Stimulated activated CD8-positive, alpha-beta memory T cell treated with anti-CD3 and anti-CD28 coated beads, Interleukin-7, amount 100 ng/mL, for 48 hours (primary cell): ENCODE measurements at regions not wholly inside any gene's neighbourhood (a gene's known extent, or its start where the extent isn't known, plus 50 kb on each side); places are given as distances from the start of the nearest gene placed in this dataset.

Experiments
- DNase-seq, 2 donors: peaks; one replicate each; pipeline ENCODE4 v3.0.0-alpha.2; 2020; ENCODE audit warnings: low read depth in 1 of 2; ENCODE audit errors: extremely low read depth in 1 of 2

GRCh38 chr20:11728937-11729336 lies 188.8 kb upstream of the BTBD3 start:
- DNase-seq, result no peak

DNA sequence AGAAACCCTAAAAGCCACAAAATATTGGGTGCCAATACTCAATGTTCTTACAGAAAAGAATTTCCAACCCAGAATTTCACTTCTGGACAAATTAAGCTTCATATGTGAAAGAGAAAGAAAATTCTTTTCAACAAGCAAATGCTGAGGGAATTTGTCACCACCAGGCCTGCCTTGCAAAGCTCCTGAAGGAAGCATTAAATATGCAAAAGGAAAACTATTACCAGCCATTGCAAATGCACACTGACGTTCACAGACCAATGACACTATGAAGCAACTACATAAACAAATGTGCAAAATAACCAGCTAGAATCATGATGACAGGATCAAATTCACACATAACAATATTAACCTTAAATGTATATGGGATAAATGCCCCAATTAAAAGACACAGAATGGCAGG lies 187.9 kb upstream of the BTBD3 start:
- no peak for DNase-seq

- no peak for DNase-seq
Observed at GRCh38 chr20:11734431-11734830, 183.3 kb upstream of the BTBD3 start.

DNA sequence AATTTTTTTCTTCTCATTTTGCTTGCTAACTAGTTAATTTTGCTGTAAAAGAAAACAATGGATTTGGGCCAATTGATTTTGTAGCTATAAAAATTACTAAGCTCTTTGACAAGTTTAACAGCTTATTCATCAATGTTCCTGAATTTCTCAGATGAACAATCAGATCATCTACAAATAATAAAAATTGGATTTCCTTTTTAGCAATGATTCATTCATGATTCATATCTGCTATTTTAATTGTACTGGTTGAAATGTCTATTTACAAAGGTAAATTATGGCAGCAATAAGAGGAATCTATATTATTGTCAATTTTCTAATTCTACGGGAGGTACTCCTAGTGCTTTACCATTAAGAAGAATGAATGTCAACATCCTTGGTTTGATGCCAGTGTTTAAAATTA lies 178.8 kb upstream of the BTBD3 start:
- DNase-seq, result no peak

GRCh38 chr20:11740975-11741374 lies 176.7 kb upstream of the BTBD3 start:
- DNase-seq, result no peak

GRCh38 chr20:11745145-11745544 lies 172.5 kb upstream of the BTBD3 start:
- DNase-seq, result no peak

- no peak for DNase-seq
Observed at GRCh38 chr20:11748436-11748835, 169.3 kb upstream of the BTBD3 start.

GRCh38 chr20:11752336-11752735 lies 165.4 kb upstream of the BTBD3 start:
- no peak for DNase-seq

- DNase-seq, result no peak
Observed at GRCh38 chr20:11753155-11753554, 164.5 kb upstream of the BTBD3 start.

DNA sequence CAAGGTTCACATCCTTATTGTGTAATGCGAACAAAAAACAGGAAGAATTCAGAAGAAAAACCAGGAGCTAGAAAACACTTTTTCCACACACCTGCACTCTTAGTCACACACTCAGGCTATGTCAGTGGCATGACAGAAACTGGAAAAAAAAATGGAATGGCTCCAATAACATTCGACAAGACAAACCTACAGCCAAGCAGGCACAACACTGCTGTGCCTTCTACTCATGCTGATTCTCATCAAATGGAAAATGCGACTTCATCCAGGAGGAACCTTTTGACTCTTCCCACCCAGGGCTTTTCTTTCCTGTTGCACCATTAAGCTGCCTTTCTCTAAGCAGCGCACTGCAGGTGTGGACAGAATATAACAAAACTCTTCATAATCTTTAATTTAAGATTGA lies 163.2 kb upstream of the BTBD3 start:
- DNase-seq, result no peak

GRCh38 chr20:11755071-11755841 lies 162.4 kb upstream of the BTBD3 start:
- no peak for DNase-seq

DNA sequence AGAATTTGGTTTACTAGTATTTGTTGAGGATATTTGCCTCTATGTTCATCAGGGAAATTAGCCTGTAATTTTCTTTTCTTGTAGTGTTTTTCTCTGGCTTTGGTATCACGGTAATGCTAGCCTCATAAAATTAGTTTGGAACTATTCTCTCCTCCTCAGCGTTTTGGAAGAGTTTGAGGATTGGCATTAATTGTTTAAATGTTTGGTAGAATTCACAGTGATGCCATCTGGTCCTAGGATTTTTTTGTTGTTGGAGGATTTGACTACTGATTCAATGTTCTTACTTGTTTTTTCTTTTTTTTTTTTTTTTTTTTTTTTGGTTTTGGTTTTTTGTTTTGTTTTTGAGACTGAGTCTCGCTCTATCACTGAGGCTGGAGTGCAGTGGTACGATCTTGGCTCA lies 156.2 kb upstream of the BTBD3 start:
- no peak for DNase-seq

GRCh38 chr20:11766961-11767360 lies 150.7 kb upstream of the BTBD3 start:
- DNase-seq, result no peak

- DNase-seq, result no peak
Observed at GRCh38 chr20:11769825-11770224, 147.9 kb upstream of the BTBD3 start.

DNA sequence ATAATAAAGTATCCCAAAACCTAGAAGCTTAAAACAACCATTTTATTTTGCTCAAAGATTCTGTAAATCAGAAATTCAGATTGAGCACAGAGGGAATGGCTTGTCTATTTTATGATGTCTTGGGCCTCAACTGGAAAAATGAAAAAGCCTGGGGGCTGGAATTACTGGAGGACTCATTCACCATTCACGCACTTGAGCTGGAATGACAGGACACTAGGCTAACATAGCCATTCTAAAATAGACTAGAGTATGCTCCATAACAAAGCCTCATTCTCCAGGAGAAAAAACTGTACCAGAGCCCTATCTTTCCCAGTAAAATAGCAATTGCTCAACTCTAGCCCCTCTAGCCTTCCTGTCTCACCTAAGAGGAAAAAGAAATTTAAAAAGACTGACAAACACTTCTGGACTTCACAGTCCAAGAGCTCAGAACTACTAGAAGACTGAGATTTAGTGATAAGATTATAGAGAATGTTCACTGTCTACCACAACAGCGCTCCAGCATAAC lies 145.4 kb upstream of the BTBD3 start:
- no peak for DNase-seq

- DNase-seq, result no peak
Observed at GRCh38 chr20:11776687-11777086, 141.0 kb upstream of the BTBD3 start.

- no peak for DNase-seq
Observed at GRCh38 chr20:11777387-11778205, 140.1 kb upstream of the BTBD3 start.

DNA sequence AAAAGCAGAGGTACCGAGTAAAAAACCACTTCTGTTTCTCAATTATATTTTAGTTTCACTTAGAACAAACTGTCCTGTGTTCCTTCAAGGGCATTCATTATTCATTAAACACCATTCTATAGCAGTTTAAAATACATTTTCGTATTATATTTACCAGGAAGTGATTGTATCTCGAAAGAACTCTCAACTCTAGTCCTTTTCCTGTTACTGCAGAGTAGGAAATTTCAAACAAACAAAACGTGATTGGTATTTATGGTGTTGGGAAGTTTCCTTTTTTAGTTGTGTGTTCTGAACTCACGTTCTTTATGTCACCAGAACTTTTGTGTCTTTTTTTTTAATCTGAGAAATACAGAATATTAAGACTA lies 139.5 kb upstream of the BTBD3 start:
- no peak for DNase-seq

DNA sequence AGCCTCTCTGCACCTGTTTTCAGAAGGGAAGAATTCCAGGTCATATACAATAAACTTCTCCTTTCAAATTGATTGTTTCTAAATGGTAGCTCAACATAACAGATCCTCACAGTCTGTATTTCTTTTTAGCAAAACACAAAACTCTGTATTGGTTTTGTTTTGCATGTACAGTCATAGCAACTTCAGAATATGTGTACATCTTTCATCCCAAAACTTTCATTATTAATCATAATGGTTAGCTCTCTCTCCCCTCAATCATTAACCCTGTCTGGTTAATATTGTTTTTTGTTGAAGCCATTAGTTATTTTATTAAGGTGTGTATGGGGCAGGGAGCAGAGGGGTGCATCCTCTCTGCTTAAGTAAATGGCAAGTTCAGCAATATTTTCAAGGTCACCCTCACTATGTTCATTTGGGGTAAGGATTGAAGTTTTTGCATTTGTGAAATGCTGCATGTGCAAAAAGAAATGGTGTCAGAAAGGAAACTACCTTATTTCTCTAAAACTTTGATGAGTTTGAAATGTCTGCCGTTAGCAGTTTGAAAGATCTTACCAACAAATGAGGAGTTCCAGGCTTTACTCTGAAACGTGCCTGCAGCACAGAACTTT lies 136.8 kb upstream of the BTBD3 start:
- no peak for DNase-seq

DNA sequence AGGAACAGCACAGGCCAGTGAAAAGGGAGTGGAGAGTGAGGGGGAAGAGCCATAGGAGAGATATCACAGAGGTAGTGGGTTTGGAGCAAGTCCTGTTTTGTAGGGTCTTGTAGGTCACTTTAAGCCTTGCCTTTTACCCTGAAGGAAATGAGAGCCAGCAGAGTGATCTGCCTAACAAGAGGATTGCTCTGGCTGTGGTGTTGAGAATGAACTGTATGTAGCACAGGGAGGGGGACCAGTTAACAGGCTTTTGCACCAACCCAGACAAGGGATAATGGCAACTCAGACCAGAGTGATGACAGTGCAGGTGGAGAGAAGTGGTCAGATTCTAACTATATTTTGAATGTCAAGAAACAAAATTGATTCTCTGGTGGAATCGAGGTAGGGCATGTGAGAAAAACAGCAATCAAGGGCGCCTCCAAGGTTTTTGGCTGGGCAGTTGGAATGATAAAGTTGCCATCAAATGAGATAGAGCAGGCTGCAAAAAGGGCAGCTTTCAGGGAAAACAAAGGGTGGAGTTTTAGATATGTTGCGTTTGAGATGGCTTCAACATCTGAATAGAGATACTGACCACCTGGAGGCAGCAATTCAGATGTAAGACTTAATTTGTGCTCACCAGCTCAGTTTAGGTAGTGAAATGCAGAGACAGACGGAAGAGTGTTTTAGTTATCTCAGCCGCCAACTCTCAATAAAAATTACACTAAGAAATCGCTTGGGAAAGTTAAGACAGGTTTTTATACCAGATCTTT lies 134.4 kb upstream of the BTBD3 start:
- no peak for DNase-seq

DNA sequence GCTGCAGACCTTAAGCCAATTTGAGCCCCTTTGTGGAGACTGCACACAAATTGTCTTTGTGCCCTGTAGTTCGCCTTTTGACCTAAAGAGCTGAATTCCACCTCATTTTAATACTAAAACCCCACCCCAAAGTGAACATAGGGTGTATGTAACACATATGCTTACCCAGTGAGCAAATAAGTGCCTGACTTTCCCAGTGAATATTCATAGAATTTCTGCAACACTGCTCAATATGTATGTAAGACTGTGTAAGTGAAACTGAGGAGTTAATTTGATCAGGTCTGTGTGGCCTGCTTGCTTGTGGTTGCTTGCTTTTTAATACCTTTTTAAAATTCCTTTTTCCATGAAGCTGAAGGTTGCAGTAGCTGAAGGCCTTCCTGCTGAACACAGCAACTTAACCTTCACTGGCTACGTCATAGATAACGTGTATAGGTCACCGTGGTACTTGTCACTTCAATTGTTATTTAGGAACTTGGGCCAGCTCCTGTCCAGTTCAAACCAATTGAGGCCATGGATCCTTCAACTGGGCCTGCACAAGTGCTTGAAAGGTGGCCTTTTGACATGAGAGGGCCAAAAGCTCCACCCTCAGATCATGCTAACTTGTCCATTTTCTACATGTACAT lies 131.7 kb upstream of the BTBD3 start:
- no peak for DNase-seq
